ENCODE measurements at regions not wholly inside any gene's neighbourhood (a gene's known extent, or its start where the extent isn't known, plus 50 kb on each side); places are given as distances from the start of the nearest gene placed in this dataset.

- no peak overlapping the region for H3K4me3 ChIP-seq (ENCODE audit: low read depth, low read length)
- CTCF ChIA-PET, result interaction anchor here (0.7 kb wide), 1 partner anchor 844 kb away, joined by 3 read pairs; no protein-coding TSS in a partner anchor
- no peaks in the 10 kb centered on the region for H3K27me3 ChIP-seq (ENCODE audit: control insufficient read depth, insufficient read depth, low read length)
- no peak for TF ChIP-seq CTCF (IDR thresholded peaks at IDR 0.05; ENCODE audit: insufficient read depth, low read depth, low read length)
- POLR2A ChIA-PET, result no interaction called here
- H3K36me3 ChIP-seq (ENCODE audit: control insufficient read depth, insufficient read depth, low read length), result no peaks in the 10 kb centered on the region
- DNase-seq (ENCODE audit: low read depth), result no peak
Measured at GRCh38 chr11:38788561-38788960, 2190.5 kb upstream of the RAG2 start.

GRCh38 chr11:38784164-38784563 is 2186.1 kb upstream of the RAG2 start:
- Histone ChIP-seq H3K36me3 (ENCODE audit: control insufficient read depth, insufficient read depth, low read length) (no peaks in the 10 kb centered on the region), H3K4me3 (ENCODE audit: low read depth, low read length) (no peak overlapping the region), H3K27me3 (ENCODE audit: control insufficient read depth, insufficient read depth, low read length) (no peaks in the 10 kb centered on the region)
- CTCF ChIA-PET, result no interaction called here
- no peak for DNase-seq (ENCODE audit: low read depth)
- TF ChIP-seq CTCF (IDR thresholded peaks at IDR 0.05; ENCODE audit: insufficient read depth, low read depth, low read length), result no peak
- POLR2A ChIA-PET, result no interaction called here

GRCh38 chr11:38766796-38767195 is 2168.8 kb upstream of the RAG2 start:
- Histone ChIP-seq H3K27me3 (ENCODE audit: control insufficient read depth, insufficient read depth, low read length) (no peaks in the 10 kb centered on the region), H3K36me3 (ENCODE audit: control insufficient read depth, insufficient read depth, low read length) (no peaks in the 10 kb centered on the region), H3K4me3 (ENCODE audit: low read depth, low read length) (no peak overlapping the region)
- TF ChIP-seq CTCF (IDR thresholded peaks at IDR 0.05; ENCODE audit: insufficient read depth, low read depth, low read length), result no peak
- CTCF ChIA-PET, result no interaction called here
- POLR2A ChIA-PET, result no interaction called here
- no peak for DNase-seq (ENCODE audit: low read depth)

GRCh38 chr11:38759394-38759793 is 2161.4 kb upstream of the RAG2 start:
- no peak for TF ChIP-seq CTCF (IDR thresholded peaks at IDR 0.05; ENCODE audit: insufficient read depth, low read depth, low read length)
- ChIA-PET POLR2A (no interaction called here), CTCF (no interaction called here)
- Histone ChIP-seq H3K27me3 (ENCODE audit: control insufficient read depth, insufficient read depth, low read length) (no peaks in the 10 kb centered on the region), H3K4me3 (ENCODE audit: low read depth, low read length) (no peak overlapping the region), H3K36me3 (ENCODE audit: control insufficient read depth, insufficient read depth, low read length) (no peaks in the 10 kb centered on the region)
- no peak for DNase-seq (ENCODE audit: low read depth)

- POLR2A ChIA-PET, result no interaction called here
- DNase-seq (ENCODE audit: low read depth), result no peak
Measured at GRCh38 chr11:38756537-38756936, 2158.5 kb upstream of the RAG2 start.

More at GRCh38 chr11:38756537-38756936, 2158.5 kb upstream of the RAG2 start:
- TF ChIP-seq CTCF (IDR thresholded peaks at IDR 0.05; ENCODE audit: insufficient read depth, low read depth, low read length), result no peak
- Histone ChIP-seq H3K36me3 (ENCODE audit: control insufficient read depth, insufficient read depth, low read length) (no peaks in the 10 kb centered on the region), H3K27me3 (ENCODE audit: control insufficient read depth, insufficient read depth, low read length) (no peaks in the 10 kb centered on the region), H3K4me3 (ENCODE audit: low read depth, low read length) (no peak overlapping the region)
- CTCF ChIA-PET, result no interaction called here
